GM12878 (cell line): ENCODE measurements at regions not wholly inside any gene's neighbourhood (a gene's known extent, or its start where the extent isn't known, plus 50 kb on each side); places are given as distances from the start of the nearest gene placed in this dataset.

Experiments used
- ATAC-seq: fragments of 200-7000 bp; cut with Tn5 transposase; 3 replicates; pipeline ENCODE4 v1.9.1; 2020; ENCODE audit warnings: mild to moderate bottlenecking, moderate library complexity
- BruUV-seq: library from RNA; stranded (reverse); fragments of 400-500 nt; replicated peaks from 2 replicates; lab custom pipeline; 2021; lab: Mats Ljungman, UMichigan
- CTCF ChIA-PET: fragments of 300-600 bp; sonication (Branson Sonifier 250); formaldehyde crosslinking; extraction: SDS; loops from one replicate; lab custom pipeline; 2021; ENCODE audit warnings: inconsistent platforms; lab: Yijun Ruan, JAX
- POLR2A ChIA-PET: fragments of 350-600 bp; formaldehyde crosslinking; extraction: SDS; loops from one replicate; lab custom pipeline; 2021; ENCODE audit warnings: inconsistent platforms; lab: Charles Lee
- RAD21 ChIA-PET: fragments of 300-600 bp; sonication (Branson Sonifier 250); formaldehyde crosslinking; loops from one replicate; lab custom pipeline; 2023; ENCODE audit warnings: antibody characterized with exemption; ENCODE audit not compliant: unreplicated experiment; lab: Charles Lee
- SMC1A ChIA-PET: fragments of 300-600 bp; sonication (Branson Sonifier 250); formaldehyde crosslinking; loops from one replicate; lab custom pipeline; 2023; ENCODE audit not compliant: unreplicated experiment, uncharacterized antibody; lab: Charles Lee
- DNase-seq: peaks from one replicate; pipeline ENCODE4 v3.0.0-alpha.2; 2011; ENCODE audit warnings: low read depth, low spot score
- FAIRE-seq: peaks from 3 replicates; lab custom pipeline; 2011; peaks lifted over from hg19 to GRCh38; lab: Jason Lieb, UNC
- H2AFZ ChIP-seq: 2 replicates; pipeline ENCODE4 v1.6.0; 2011; ENCODE audit warnings: low read depth, low read length, control low read depth; ENCODE audit not compliant: control insufficient read depth
- H3K27ac ChIP-seq: 2 replicates; pipeline ENCODE4 v1.5.1; 2011; ENCODE audit warnings: control low read depth; ENCODE audit not compliant: control insufficient read depth, insufficient read depth
- H3K27me3 ChIP-seq, 2 experiments: replicated peaks in 1 of 2; 2 replicates each; pipeline versions ENCODE4 v1.6.0 to v1.6.1; 2011; ENCODE audit warnings: low read length in 1 of 2; ENCODE audit not compliant: control insufficient read depth in 2 of 2, insufficient read depth in 2 of 2
- H3K36me3 ChIP-seq, 2 experiments: 2 replicates each; pipeline ENCODE4 v1.5.1; 2011; ENCODE audit warnings: low read length in 1 of 2; ENCODE audit not compliant: control insufficient read depth in 2 of 2, insufficient read depth in 2 of 2
- H3K4me1 ChIP-seq: 2 replicates; pipeline ENCODE4 v1.6.1; 2011; ENCODE audit warnings: mild to moderate bottlenecking, low read length, moderate library complexity, mixed read lengths; ENCODE audit not compliant: control insufficient read depth, insufficient read depth
- H3K4me2 ChIP-seq: 2 replicates; pipeline ENCODE4 v1.6.0; 2011; ENCODE audit warnings: control low read depth; ENCODE audit not compliant: control insufficient read depth, insufficient read depth
- H3K4me3 ChIP-seq: fragments of 200-600 bp; sonication (generic); 2 replicates; pipeline ENCODE4 v1.5.1; 2016
- H3K79me2 ChIP-seq: 2 replicates; pipeline ENCODE4 v1.6.0; 2011; ENCODE audit warnings: low read length; ENCODE audit not compliant: control insufficient read depth, insufficient read depth
- H3K9ac ChIP-seq: 2 replicates; pipeline ENCODE4 v1.8.0; 2011; ENCODE audit warnings: low read length, control low read depth, mixed read lengths; ENCODE audit not compliant: control insufficient read depth, insufficient read depth
- H3K9me3 ChIP-seq: replicated peaks from 3 replicates; pipeline ENCODE4 v1.5.1; 2011; ENCODE audit warnings: mild to moderate bottlenecking, low read length; ENCODE audit not compliant: control insufficient read depth, insufficient read depth
- H4K20me1 ChIP-seq: 2 replicates; pipeline ENCODE4 v1.6.0; 2011; ENCODE audit not compliant: control insufficient read depth, insufficient read depth
- ATF7 ChIP-seq: fragments of 450-650 bp; IDR thresholded peaks from 2 replicates; pipeline ENCODE4 v1.6.1; 2016; ENCODE audit warnings: low read depth, mild to moderate bottlenecking
- BACH1 ChIP-seq: fragments of 450-650 bp; IDR thresholded peaks from 2 replicates; pipeline ENCODE4 v1.6.1; 2017; ENCODE audit warnings: mild to moderate bottlenecking, borderline replicate concordance
- CBFB ChIP-seq: IDR thresholded peaks from 2 replicates; pipeline ENCODE4 v1.6.1; 2016; ENCODE audit warnings: antibody characterized with exemption, low read depth
- ETV6 ChIP-seq, 2 experiments: fragments of 450-650 bp in 1 of 2; IDR thresholded peaks in 1 of 2; conservative IDR thresholded peaks in 1 of 2; 2 replicates each; pipeline ENCODE4 v1.6.1; 2014; ENCODE audit warnings: antibody characterized with exemption in 1 of 2, borderline replicate concordance in 1 of 2, low read depth in 1 of 2, mild to moderate bottlenecking in 1 of 2, moderate library complexity in 1 of 2
- FOS ChIP-seq: IDR thresholded peaks from 3 replicates; pipeline ENCODE4 v1.6.1; 2011; ENCODE audit warnings: borderline replicate concordance; ENCODE audit not compliant: insufficient read length; ENCODE audit errors: extremely low read depth
- GABPA ChIP-seq: IDR thresholded peaks from 2 replicates; pipeline ENCODE4 v1.6.1; 2014; ENCODE audit warnings: antibody characterized with exemption, low read depth, mild to moderate bottlenecking, inconsistent platforms
- HSF1 ChIP-seq: fragments of 150-350 bp; IDR thresholded peaks from 2 replicates; pipeline ENCODE4 v1.6.1; 2014; ENCODE audit warnings: mild to moderate bottlenecking, low read depth, low read length
- MTA2 ChIP-seq: fragments of 450-650 bp; IDR thresholded peaks from 2 replicates; pipeline ENCODE4 v1.6.1; 2016; ENCODE audit warnings: low read depth, mild to moderate bottlenecking, moderate library complexity
- NFYA ChIP-seq: IDR thresholded peaks from 2 replicates; pipeline ENCODE4 v1.6.1; 2011; ENCODE audit warnings: low read depth, mild to moderate bottlenecking, low read length, improper control_type of control experiment, borderline replicate concordance
- PAX5 ChIP-seq: IDR thresholded peaks from 2 replicates; pipeline ENCODE4 v1.6.1; 2011; ENCODE audit warnings: low read depth, low read length, borderline replicate concordance
- PBX3 ChIP-seq: IDR thresholded peaks from 2 replicates; pipeline ENCODE4 v1.6.1; 2011; ENCODE audit warnings: mild to moderate bottlenecking, low read depth, low read length, moderate library complexity; ENCODE audit not compliant: insufficient replicate concordance
- SIX5 ChIP-seq: IDR thresholded peaks from 2 replicates; pipeline ENCODE4 v1.6.1; 2011; ENCODE audit warnings: mild to moderate bottlenecking, low read depth, low read length, moderate library complexity; ENCODE audit not compliant: severe bottlenecking
- SPI1 ChIP-seq: IDR thresholded peaks from 2 replicates; pipeline ENCODE4 v1.6.1; 2011; ENCODE audit warnings: low read depth, mild to moderate bottlenecking, low read length, moderate library complexity, borderline replicate concordance; ENCODE audit not compliant: insufficient read depth
- TCF12 ChIP-seq: IDR thresholded peaks from 2 replicates; pipeline ENCODE4 v1.6.1; 2011; ENCODE audit warnings: low read depth, mild to moderate bottlenecking, low read length
- ZBTB33 ChIP-seq: fragments of 450-650 bp; IDR thresholded peaks from 2 replicates; pipeline ENCODE4 v1.6.1; 2017; ENCODE audit warnings: mild to moderate bottlenecking
- WGBS: methylation state at CpG from one replicate; pipeline ENCODE4 v1.1.6; 2016; ENCODE audit warnings: low lambda C conversion rate; ENCODE audit not compliant: insufficient replicate concordance, insufficient coverage; ENCODE audit errors: missing lambda C conversion rate; 5-methylcytosine and 5-hydroxymethylcytosine counted together
- in situ Hi-C: fragments of 300-500 bp; cut with MboI; formaldehyde crosslinking; loops from 9 replicates; pipeline ENCODE4 v1.14.3; 2018; ENCODE audit warnings: mixed read lengths
- intact Hi-C: fragments of 100-400 bp; cut with micrococcal nuclease; formaldehyde crosslinking; loops from one replicate; pipeline ENCODE4 v1.14.2; 2022; ENCODE audit not compliant: unreplicated experiment

- POLR2A ChIA-PET, result no interaction called here
- RAD21 ChIA-PET, result no interaction called here
- H3K27ac ChIP-seq, result no peak overlapping the region
- no peak overlapping the region for H2AFZ ChIP-seq
- no TSS peak for BruUV-seq
- no peak for DNase-seq
- H4K20me1 ChIP-seq, result no peaks in the 10 kb centered on the region
- no peak for FAIRE-seq
- in situ Hi-C loops, result no loop called here
- SMC1A ChIA-PET, result no interaction called here
- intact Hi-C loops, result no loop called here
- no peak overlapping the region for H3K4me2 ChIP-seq
- no peak for ATAC-seq
- H3K27me3 ChIP-seq, result no peaks in the 10 kb centered on the region
- no peaks in the 10 kb centered on the region for H3K79me2 ChIP-seq
- no peak for TF ChIP-seq ZBTB33
- no peak for TF ChIP-seq PAX5
- no peak for TF ChIP-seq HSF1
- no peak for TF ChIP-seq SIX5
- no peak for TF ChIP-seq BACH1
- H3K4me1 ChIP-seq, result no peaks in the 10 kb centered on the region
- H3K4me3 ChIP-seq, result no peak overlapping the region
- no peak overlapping the region for H3K9ac ChIP-seq
- no peaks in the 10 kb centered on the region for H3K9me3 ChIP-seq
- CTCF ChIA-PET, result no interaction called here
- no peaks in the 10 kb centered on the region for H3K36me3 ChIP-seq
Observed at GRCh38 chr5:29720954-29721353, 1472.5 kb upstream of the CDH6 start.

- in situ Hi-C loops (no loop called here), intact Hi-C loops (no loop called here)
- H2AFZ ChIP-seq, result no peak overlapping the region
- no peaks in the 10 kb centered on the region for H3K4me1 ChIP-seq
- POLR2A ChIA-PET, result no interaction called here
- ATAC-seq (no peak), FAIRE-seq (no peak), DNase-seq (no peak)
- RAD21 ChIA-PET, result no interaction called here
- H4K20me1 ChIP-seq, result no peaks in the 10 kb centered on the region
- H3K79me2 ChIP-seq, result no peaks in the 10 kb centered on the region
- H3K9me3 ChIP-seq, result no peaks in the 10 kb centered on the region
- no TSS peak for BruUV-seq
- 36% methylated on average over 3 of the region's 3 CpGs for WGBS
- H3K9ac ChIP-seq, result no peak overlapping the region
- H3K27ac ChIP-seq, result no peak overlapping the region
- H3K4me3 ChIP-seq, result no peak overlapping the region
- SMC1A ChIA-PET, result no interaction called here
- no peaks in the 10 kb centered on the region for H3K36me3 ChIP-seq
- no peak overlapping the region for H3K4me2 ChIP-seq
- H3K27me3 ChIP-seq, result no peaks in the 10 kb centered on the region
- CTCF ChIA-PET, result no interaction called here
- TF ChIP-seq CBFB, result no peak
- TF ChIP-seq PBX3, result no peak
- no peak for TF ChIP-seq ETV6 (conservative IDR thresholded peaks at IDR 0.05 in 1 of 2, IDR thresholded peaks at IDR 0.05 in 1 of 2; ENCODE audit: borderline replicate concordance in 1 of 2, low read depth in 1 of 2)
- TF ChIP-seq NFYA, result no peak
- no peak for TF ChIP-seq ATF7
- no peak for TF ChIP-seq SIX5
- TF ChIP-seq SPI1, result no peak
- no peak for TF ChIP-seq GABPA
- no peak for TF ChIP-seq MTA2
- no peak for TF ChIP-seq TCF12
- TF ChIP-seq FOS, result no peak
Observed at GRCh38 chr5:29719171-29719570, 1474.3 kb upstream of the CDH6 start.
